Left lobe of liver (tissue), 2 donors: ENCODE measurements at regions not wholly inside any gene's neighbourhood (a gene's known extent, or its start where the extent isn't known, plus 50 kb on each side); places are given as distances from the start of the nearest gene placed in this dataset.

Experiments
- ATAC-seq: fragments of 200-7000 bp; cut with Tn5 transposase; one replicate; pipeline ENCODE4 v1.9.1; 2020; ENCODE audit warnings: mild to moderate bottlenecking, moderate library complexity
- DNase-seq: peaks from one replicate; pipeline ENCODE4 v3.0.0-alpha.2; 2020; ENCODE audit warnings: low spot score
- donor health status: DM: no; HTN: no; CAD: no; lungs with moderate emphysema.
- donor health status: DM: no; HTN: yes; CAD: no.

- DNase-seq (no peak), ATAC-seq (no peak)
Observed at GRCh38 chr20:52416953-52417352, 225.4 kb upstream of the ZFP64 start.

GRCh38 chr20:52411611-52412010 is 220.0 kb upstream of the ZFP64 start:
- ATAC-seq: no peak

GRCh38 chr20:52410731-52411234 is 219.2 kb upstream of the ZFP64 start:
- ATAC-seq (no peak), DNase-seq (no peak)

More at GRCh38 chr20:52411611-52412010, 220.0 kb upstream of the ZFP64 start:
- no peak for DNase-seq

DNA sequence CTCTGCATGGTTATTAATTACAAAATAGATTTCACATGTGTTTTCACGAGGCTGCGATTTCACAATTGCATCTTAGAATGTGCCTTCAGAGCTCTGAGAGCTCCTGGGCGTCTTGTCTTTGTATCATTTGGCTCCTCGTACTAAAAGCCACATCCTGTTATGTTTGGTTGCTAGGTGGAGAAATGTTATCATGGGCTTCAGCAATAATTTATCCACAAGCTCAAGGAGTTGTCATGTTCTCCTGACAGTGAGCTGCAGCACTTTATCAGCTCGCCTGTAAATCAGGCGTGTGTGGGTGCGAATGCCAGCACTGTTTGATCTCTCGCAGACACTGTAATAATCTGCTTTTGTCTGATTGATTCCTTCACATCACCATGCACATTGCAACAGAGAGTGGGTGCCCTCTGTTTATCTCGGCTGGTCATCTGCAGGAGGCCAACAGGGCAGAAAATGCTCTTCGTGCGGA is 218.6 kb upstream of the ZFP64 start:
- ATAC-seq: no peak
- DNase-seq: no peak

DNA sequence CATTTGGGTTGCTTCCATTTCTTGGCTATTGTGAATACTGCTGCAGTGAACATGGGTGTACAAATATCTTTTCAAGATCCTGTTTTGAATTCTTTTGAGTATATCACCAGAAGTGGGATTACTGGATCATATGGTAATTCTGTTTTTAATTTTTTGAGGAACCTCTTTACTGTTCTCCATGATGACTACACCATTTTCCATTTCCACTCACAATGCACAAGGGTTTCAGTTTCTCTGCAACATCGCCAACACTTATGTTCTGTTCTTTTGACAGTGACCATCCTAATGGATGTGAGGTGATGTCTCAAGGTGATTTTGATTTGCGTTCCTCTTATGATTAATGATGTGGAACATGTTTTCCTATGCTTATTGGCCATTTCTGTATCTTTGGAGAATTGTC is 214.4 kb upstream of the ZFP64 start:
- no peak for DNase-seq

DNA sequence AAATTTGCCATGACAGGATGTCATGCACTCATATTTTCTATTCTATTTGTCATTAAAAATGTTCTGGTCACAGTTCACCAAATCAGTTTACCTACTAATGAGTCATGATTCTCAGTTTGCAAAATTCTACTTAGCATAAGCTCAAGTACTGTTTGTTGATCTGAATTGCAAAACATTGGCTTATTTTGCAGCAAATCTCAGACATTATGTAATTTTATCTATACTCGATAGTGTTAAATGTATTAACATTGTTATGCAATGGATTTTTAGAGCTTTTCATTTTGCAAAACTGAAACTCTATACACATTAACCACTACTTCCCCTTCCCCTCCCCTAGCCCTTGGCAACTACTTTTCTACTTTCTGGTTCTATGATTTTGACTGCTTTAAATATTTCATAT is 213.8 kb upstream of the ZFP64 start:
- peak; percentile 55 for ATAC-seq

More for the DNA sequence above, 214.4 kb upstream of the ZFP64 start:
- ATAC-seq: no peak

GRCh38 chr20:52404671-52405070 is 213.1 kb upstream of the ZFP64 start:
- ATAC-seq: no peak
- no peak for DNase-seq

More for the DNA sequence above, 213.8 kb upstream of the ZFP64 start:
- DNase-seq: no peak

DNA sequence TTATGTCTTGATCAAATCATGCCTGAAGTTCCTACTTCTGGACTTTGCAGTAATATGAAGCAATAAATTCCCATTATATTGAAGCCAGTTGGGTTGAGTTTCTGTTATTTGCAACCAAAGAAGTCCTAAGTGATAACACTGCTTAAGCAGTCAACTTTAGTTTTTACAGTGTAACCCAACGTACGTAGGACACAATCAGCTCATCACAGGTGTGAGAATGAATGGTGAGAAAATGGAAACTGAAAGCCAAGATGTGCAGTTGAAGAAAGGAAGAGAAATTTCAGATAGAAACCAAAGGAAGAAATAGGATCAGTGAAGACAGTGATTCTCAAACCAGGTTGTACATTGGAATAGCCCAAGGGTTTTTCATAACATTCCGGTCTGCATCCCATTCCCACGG is 211.4 kb upstream of the ZFP64 start:
- ATAC-seq (no peak), DNase-seq (no peak)

GRCh38 chr20:52402514-52402913 is 210.9 kb upstream of the ZFP64 start:
- ATAC-seq: no peak

GRCh38 chr20:52401431-52401830 is 209.9 kb upstream of the ZFP64 start:
- no peak for DNase-seq
- no peak for ATAC-seq

More at GRCh38 chr20:52402514-52402913, 210.9 kb upstream of the ZFP64 start:
- DNase-seq: no peak

DNA sequence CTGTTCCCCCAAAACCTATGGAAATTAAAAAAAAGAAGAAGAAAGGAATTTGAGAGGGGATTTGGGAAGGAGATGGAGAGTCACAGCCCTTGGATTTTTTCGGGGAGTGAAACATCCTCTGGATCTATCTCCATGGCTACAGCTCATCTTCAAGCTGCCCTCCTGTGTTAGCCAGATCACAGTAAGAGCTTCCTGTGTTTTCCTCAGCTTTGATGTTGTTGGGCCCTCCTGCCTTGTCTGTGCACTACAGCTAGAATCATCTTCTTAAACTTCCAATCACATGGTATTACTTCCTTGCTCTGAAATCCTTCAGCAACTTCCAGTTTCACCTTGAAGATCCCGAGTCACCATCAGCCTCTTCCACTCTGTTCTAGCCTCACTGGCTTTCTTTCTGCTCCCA is 207.8 kb upstream of the ZFP64 start:
- ATAC-seq (no peak), DNase-seq (no peak)

- ATAC-seq: no peak
- DNase-seq: no peak
Observed at GRCh38 chr20:52389606-52390005, 198.0 kb upstream of the ZFP64 start.

DNA sequence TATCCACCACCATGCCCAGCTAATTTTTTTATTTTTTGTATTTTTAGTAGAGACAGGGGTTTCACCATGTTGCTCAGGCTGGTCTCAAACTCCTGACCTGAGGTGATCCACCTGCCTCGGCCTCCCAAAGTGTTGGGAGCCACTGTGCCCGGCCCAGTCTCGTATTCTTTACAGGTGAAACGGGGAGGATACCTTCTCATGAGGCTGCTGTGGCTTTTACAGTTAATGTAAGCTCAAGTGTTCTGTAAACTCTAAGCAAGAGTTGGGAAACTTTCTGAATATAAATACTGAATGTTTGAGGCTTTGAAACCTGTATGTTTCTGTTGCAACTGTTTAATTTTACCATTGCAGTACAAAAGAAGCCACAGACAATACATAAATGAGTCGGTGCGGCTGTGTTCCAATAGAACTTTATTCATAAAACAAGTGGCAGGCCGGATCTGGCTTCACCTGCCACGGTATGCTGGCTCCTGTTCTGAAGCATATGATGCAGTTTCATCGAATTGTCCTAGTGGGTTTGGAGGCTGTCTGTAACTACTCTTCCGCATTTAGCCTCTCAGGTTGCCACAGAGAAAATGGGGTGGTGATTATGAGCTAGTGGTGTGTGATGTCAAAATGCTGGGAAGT is 192.5 kb upstream of the ZFP64 start:
- DNase-seq: no peak
- ATAC-seq: no peak

DNA sequence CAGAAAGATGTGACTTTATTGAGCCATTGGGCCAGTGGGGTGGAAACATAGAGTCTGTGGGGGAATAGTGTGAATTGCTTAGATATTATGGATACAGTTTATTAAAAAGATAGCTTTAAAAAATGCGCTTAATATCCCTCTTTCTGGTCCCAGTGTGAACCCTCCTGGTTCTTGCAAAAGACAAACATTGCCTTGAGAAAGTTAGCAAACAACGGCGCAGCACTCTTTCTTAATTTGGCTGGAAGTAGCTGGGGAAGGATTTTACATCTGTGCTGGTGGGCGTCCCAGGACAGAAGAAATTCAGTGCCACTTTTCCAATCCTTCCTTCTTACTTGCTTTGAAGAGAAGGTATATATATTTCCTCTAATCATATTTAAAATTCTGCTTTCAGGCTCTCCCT is 191.4 kb upstream of the ZFP64 start:
- peak; percentile 86 for ATAC-seq
- no peak for DNase-seq

DNA sequence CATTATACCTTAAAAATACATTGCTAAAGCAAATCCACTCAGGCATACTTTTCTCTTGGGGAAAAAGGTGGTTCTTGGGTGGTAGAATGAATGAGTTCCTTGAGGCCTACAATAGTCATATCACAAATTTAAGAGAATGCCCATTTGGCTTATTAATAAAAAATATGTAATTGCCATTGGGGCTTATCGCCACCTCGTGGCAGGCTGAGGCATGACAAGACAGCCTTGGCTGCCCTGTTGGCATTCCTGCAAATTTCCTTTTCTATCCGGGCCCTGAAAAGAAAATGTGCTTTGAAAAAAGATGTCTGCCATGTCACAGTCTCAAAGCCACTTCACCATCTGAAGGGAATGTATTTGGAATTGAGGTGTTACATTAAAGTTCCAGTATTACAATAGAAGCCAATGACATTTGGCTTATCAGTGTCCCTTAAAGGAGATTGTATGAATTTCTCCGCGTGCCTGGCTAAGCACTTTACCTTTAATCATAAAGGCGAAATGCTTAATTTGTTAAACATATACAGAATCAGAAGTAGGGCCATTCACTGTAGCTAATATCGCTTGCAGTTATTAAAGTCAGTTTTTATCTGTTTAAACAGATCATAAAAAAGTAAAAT is 188.3 kb upstream of the ZFP64 start:
- peak; percentile 76 for ATAC-seq

GRCh38 chr20:52372169-52372568 is 180.6 kb upstream of the ZFP64 start:
- no peak for DNase-seq
- ATAC-seq: peak; percentile 74

More for the DNA sequence above, 188.3 kb upstream of the ZFP64 start:
- DNase-seq: no peak

DNA sequence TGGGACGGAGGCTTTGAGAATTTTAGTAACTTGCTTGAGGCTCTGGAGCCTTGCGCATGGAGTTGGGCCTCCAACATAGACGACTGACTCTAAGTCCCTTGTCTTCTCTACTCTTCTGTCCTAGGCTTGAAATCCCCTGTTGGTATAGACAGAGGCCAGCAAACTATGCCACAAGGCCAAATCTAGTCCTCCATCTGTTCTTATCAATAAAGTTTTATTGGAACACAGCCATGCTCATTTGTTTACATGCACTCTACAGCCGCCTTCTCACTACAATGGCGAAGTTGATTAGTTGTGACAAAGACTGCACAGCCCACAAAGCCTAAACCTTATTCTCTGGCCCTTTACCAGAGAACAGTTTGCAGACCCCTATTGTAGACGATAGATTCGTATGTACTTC is 174.1 kb upstream of the ZFP64 start:
- ATAC-seq (no peak), DNase-seq (no peak)

DNA sequence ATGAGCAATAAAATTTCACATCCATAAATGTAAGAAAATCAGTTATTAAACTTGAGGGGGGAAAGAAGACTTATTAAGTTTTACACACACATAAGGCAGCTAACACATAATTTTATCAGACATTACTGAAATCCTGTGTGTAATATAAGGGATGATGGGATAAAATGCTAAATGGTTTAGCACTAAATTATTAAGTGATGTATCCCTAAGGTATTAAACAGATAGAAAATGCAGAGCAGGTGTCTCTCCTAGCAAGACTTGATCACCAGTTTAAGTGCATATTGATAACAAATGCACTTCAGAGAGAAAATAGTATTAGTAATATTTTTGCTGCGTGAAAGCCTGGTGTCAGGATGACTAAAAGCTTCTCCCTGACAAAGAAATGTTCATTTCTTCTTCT is 172.8 kb upstream of the ZFP64 start:
- ATAC-seq: no peak
- no peak for DNase-seq

DNA sequence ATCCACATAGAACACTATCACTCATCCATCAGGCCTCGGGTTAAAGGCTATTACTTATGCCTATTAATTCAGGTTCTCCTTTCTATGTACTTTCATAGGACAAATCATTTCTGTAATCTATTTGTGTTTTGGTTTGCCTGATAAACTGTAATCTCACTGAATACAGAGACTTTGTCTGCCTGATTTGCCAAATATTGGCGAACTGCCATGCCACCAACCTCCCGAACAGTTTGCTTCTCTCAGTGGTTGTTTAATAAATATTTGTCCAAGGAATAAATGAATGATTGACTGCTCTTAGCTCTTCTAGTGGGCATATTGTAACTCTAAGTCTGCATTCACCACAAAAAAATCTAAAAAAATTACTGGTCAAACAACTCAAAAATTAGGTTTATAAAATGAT is 170.1 kb upstream of the ZFP64 start:
- ATAC-seq (peak; percentile 44), DNase-seq (no peak)

DNA sequence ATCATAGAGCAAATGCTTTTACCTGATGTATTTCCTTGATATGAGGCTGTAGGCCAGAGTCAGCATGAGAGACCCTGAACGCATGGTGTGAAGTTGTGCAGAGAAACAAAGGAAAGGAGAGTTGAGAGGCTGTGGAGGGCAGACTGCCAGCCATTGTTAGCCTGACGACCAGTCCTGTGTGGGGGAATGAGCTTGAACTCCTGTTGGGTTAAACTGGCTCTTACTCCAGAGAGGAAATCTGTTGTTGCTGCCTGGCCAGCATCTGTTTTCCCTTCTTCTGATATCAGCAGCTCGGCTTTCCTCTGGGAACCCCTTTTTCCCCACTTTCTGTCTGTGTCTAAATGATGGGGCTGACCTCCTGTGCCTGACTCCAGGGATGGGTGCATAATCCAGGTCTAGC is 158.2 kb upstream of the ZFP64 start:
- ATAC-seq: no peak
- DNase-seq: no peak

- DNase-seq: no peak
- ATAC-seq: no peak
Observed at GRCh38 chr20:52348434-52348833, 156.9 kb upstream of the ZFP64 start.

DNA sequence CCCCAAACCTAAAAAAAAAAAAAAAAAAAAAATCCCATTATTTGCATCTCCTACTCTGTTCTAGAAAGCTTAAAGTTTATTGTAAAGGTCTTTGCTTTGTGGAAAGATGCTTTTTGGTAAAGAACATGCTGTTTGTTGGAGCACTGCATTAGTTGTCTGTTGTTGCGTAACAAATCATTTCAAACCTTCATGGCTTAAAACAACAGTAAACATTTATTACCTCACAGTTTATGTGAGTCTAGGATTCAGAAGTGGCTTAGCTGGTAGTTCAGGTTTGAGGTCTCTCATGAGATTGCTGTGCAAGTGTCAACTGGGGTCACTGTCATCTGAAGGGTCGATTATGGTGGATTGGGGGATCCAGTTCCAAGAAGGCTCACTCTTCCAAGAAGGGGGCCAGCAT is 155.2 kb upstream of the ZFP64 start:
- ATAC-seq (no peak), DNase-seq (no peak)

DNA sequence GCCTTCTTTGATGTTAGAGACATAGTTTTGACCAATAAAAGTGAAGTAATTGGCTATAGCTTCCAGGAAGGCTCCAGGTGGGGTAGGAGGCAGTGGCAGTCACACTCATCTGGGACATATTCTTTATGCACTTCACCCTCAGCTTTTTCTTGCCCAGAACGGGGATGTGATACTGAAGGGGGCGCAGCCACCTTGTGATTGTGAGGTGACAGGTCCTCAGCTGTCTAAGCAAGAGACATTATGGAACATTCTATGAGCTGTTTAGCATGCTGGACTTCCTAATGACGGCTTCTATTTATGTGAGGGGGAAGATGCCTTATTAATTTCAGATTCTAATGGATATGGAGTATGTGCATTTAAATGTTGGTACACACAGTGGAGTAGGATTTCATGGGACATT is 151.3 kb upstream of the ZFP64 start:
- no peak for DNase-seq
- no peak for ATAC-seq
